ENCODE measurements at regions not wholly inside any gene's neighbourhood (a gene's known extent, or its start where the extent isn't known, plus 50 kb on each side); places are given as distances from the start of the nearest gene placed in this dataset.

GRCh38 chr5:106730506-106730905 is 940.2 kb downstream of the EFNA5 start (continued):
- no peak for TF ChIP-seq TCF12 (IDR thresholded peaks at IDR 0.05)

GRCh38 chr5:106728208-106728607 is 942.5 kb downstream of the EFNA5 start:
- ChIA-PET POLR2A (no interaction called here), CTCF (no interaction called here)
- TF ChIP-seq EP300 (IDR thresholded peaks at IDR 0.05; ENCODE audit: borderline replicate concordance in 1 of 2, low read depth in 1 of 2, low read length in 1 of 2) (no peak), NRF1 (IDR thresholded peaks at IDR 0.05; ENCODE audit: low read depth, low read length) (no peak), RCOR1 (IDR thresholded peaks at IDR 0.05; ENCODE audit: low read length) (no peak), FOXJ3 (CRISPR knock-in tag; IDR thresholded peaks at IDR 0.05) (no peak), SMC3 (IDR thresholded peaks at IDR 0.05; ENCODE audit: low read depth, low read length) (no peak), RAD21 (IDR thresholded peaks at IDR 0.05; ENCODE audit: low read length) (no peak), ELF1 (IDR thresholded peaks at IDR 0.05) (no peak), POLR2AphosphoS5 (IDR thresholded peaks at IDR 0.05; ENCODE audit: low read depth, low read length) (no peak), RFX5 (IDR thresholded peaks at IDR 0.05; ENCODE audit: low read length) (no peak), FOXM1 (IDR thresholded peaks at IDR 0.05; ENCODE audit: low read depth) (no peak), TAF1 (IDR thresholded peaks at IDR 0.05; ENCODE audit: borderline replicate concordance, low read depth, low read length) (no peak), SIN3A (IDR thresholded peaks at IDR 0.05; ENCODE audit: borderline replicate concordance, low read depth, low read length) (no peak), FOSL2 (IDR thresholded peaks at IDR 0.05; ENCODE audit: borderline replicate concordance, low read depth) (no peak), GABPA (IDR thresholded peaks at IDR 0.05; ENCODE audit: low read depth) (no peak), JUND (IDR thresholded peaks at IDR 0.05) (no peak), NFIC (IDR thresholded peaks at IDR 0.05; ENCODE audit: borderline replicate concordance) (no peak), YY1 (IDR thresholded peaks at IDR 0.05; ENCODE audit: low read depth) (no peak), TCF12 (IDR thresholded peaks at IDR 0.05) (no peak)
- H3K4me3 ChIP-seq (ENCODE audit: low read depth in 2 of 2, low read length in 1 of 2): no peak overlapping the region
- H3K9me3 ChIP-seq: peaks cover 3% of the 10 kb centered on the region; the same call in 1 of the 2 replicates
- H3K27me3 ChIP-seq (ENCODE audit: insufficient read depth): no peaks in the 10 kb centered on the region
- no peaks in the 10 kb centered on the region for H3K9me2 ChIP-seq
- no peak for DNase-seq
- no peaks in the 10 kb centered on the region for H3F3A ChIP-seq (replicated peaks; ENCODE audit: insufficient read depth)
- no peak overlapping the region for H2AFZ ChIP-seq (ENCODE audit: low read depth)
- no peak overlapping the region for H3K4me2 ChIP-seq
- 95% methylated on average over 4 of the region's 4 CpGs for WGBS (ENCODE audit: low lambda C conversion rate)
- no peaks in the 10 kb centered on the region for H3K4me1 ChIP-seq (ENCODE audit: control insufficient read depth in 1 of 2, insufficient read depth in 2 of 2, low read depth in 1 of 2, low read length in 1 of 2)
- no peaks in the 10 kb centered on the region for H3K36me3 ChIP-seq (replicated peaks in 1 of 2; ENCODE audit: control insufficient read depth in 1 of 2, insufficient read depth in 2 of 2, low read length in 1 of 2)
- no peak overlapping the region for H3K9ac ChIP-seq
- no peaks in the 10 kb centered on the region for H4K20me1 ChIP-seq (ENCODE audit: insufficient read depth)
- H3K79me2 ChIP-seq (ENCODE audit: insufficient read depth): no peaks in the 10 kb centered on the region
- no peak overlapping the region for H3K27ac ChIP-seq (ENCODE audit: low read depth in 2 of 2, low read length in 1 of 2)

GRCh38 chr5:106727071-106727470 is 943.7 kb downstream of the EFNA5 start:
- Histone ChIP-seq H3K9me2 (no peaks in the 10 kb centered on the region), H3K4me2 (no peak overlapping the region), H3K9ac (no peak overlapping the region), H4K20me1 (ENCODE audit: insufficient read depth) (no peaks in the 10 kb centered on the region), H3K27ac (ENCODE audit: low read depth in 2 of 2, low read length in 1 of 2) (no peak overlapping the region), H3K79me2 (ENCODE audit: insufficient read depth) (no peaks in the 10 kb centered on the region), H3K36me3 (replicated peaks in 1 of 2; ENCODE audit: control insufficient read depth in 1 of 2, insufficient read depth in 2 of 2, low read length in 1 of 2) (no peaks in the 10 kb centered on the region), H2AFZ (ENCODE audit: low read depth) (no peak overlapping the region), H3K27me3 (ENCODE audit: insufficient read depth) (no peaks in the 10 kb centered on the region), H3K9me3 (no peaks in the 10 kb centered on the region), H3F3A (replicated peaks; ENCODE audit: insufficient read depth) (no peaks in the 10 kb centered on the region), H3K4me3 (ENCODE audit: low read depth in 2 of 2, low read length in 1 of 2) (no peak overlapping the region), H3K4me1 (ENCODE audit: control insufficient read depth in 1 of 2, insufficient read depth in 2 of 2, low read depth in 1 of 2, low read length in 1 of 2) (no peaks in the 10 kb centered on the region)
- 82% methylated on average over 2 of the region's 2 CpGs for WGBS (ENCODE audit: low lambda C conversion rate)
- no peak for DNase-seq
- TF ChIP-seq IRF3 (IDR thresholded peaks at IDR 0.05; ENCODE audit: low read depth, low read length) (no peak), MEF2A (IDR thresholded peaks at IDR 0.05; ENCODE audit: borderline replicate concordance, low read depth) (no peak), TCF12 (IDR thresholded peaks at IDR 0.05) (no peak), SMC3 (IDR thresholded peaks at IDR 0.05; ENCODE audit: low read depth, low read length) (no peak), MAX (IDR thresholded peaks at IDR 0.05; ENCODE audit: low read depth) (no peak), POLR2AphosphoS5 (IDR thresholded peaks at IDR 0.05; ENCODE audit: low read depth, low read length) (no peak), YY1 (IDR thresholded peaks at IDR 0.05; ENCODE audit: low read depth) (no peak), TEAD4 (IDR thresholded peaks at IDR 0.05; ENCODE audit: borderline replicate concordance, insufficient read depth) (no peak), ELF1 (IDR thresholded peaks at IDR 0.05) (no peak), FOXM1 (IDR thresholded peaks at IDR 0.05; ENCODE audit: low read depth) (no peak), FOXJ3 (CRISPR knock-in tag; IDR thresholded peaks at IDR 0.05) (no peak), TAF1 (IDR thresholded peaks at IDR 0.05; ENCODE audit: borderline replicate concordance, low read depth, low read length) (no peak), USF2 (IDR thresholded peaks at IDR 0.05; ENCODE audit: borderline replicate concordance, low read depth, low read length) (no peak), RFX5 (IDR thresholded peaks at IDR 0.05; ENCODE audit: low read length) (no peak), CTCF (IDR thresholded peaks at IDR 0.05) (no peak)
- ChIA-PET CTCF (no interaction called here), POLR2A (no interaction called here)
